Kidney (tissue), 10 donors: ENCODE measurements at regions not wholly inside any gene's neighbourhood (a gene's known extent, or its start where the extent isn't known, plus 50 kb on each side); places are given as distances from the start of the nearest gene placed in this dataset.
"Not testable (repeated sequence)": the region's sequence is repeated elsewhere in the genome, so short reads cannot be mapped to it uniquely, and the experiment has no call there.

Experiments used
- DNase-seq, 5 donors: peaks; one replicate each; pipeline ENCODE4 v3.0.0-alpha.2; 2013 to 2020
- FAIRE-seq: peaks from 2 replicates; lab custom pipeline; 2012; peaks lifted over from hg19 to GRCh38; lab: Jason Lieb, UNC
- H3K27ac ChIP-seq, 2 donors: one replicate each; pipeline ENCODE4 v1.7.0; 2013; ENCODE audit warnings: low read depth in 2 of 2, low read length in 2 of 2, inconsistent platforms in 1 of 2
- H3K27me3 ChIP-seq: one replicate; pipeline ENCODE4 v1.7.1; 2013; ENCODE audit warnings: low read length, inconsistent platforms; ENCODE audit not compliant: control insufficient read depth, insufficient read depth
- H3K36me3 ChIP-seq, 3 donors: one replicate each; pipeline versions ENCODE4 v1.7.0 to v1.7.1; 2013; ENCODE audit warnings: low read length in 3 of 3, control low read depth in 1 of 3, inconsistent platforms in 1 of 3; ENCODE audit not compliant: insufficient read depth in 3 of 3, control insufficient read depth in 2 of 3
- H3K4me1 ChIP-seq, 3 donors: one replicate each; pipeline versions ENCODE4 v1.7.0 to v1.7.1; 2013; ENCODE audit warnings: low read length in 3 of 3, inconsistent platforms in 1 of 3, low read depth in 1 of 3; ENCODE audit not compliant: control insufficient read depth in 2 of 3, insufficient read depth in 2 of 3
- H3K4me3 ChIP-seq, 3 donors: one replicate each; pipeline versions ENCODE4 v1.7.0 to v1.8.1; 2013; ENCODE audit warnings: low read length in 3 of 3, control low read depth in 1 of 3, inconsistent platforms in 1 of 3
- H3K9ac ChIP-seq, 3 donors: one replicate each; pipeline versions ENCODE4 v1.7.0 to v1.7.1; 2013; ENCODE audit warnings: low read length in 3 of 3, control low read depth in 1 of 3, inconsistent platforms in 1 of 3
- H3K9me3 ChIP-seq, 3 donors: one replicate each; pipeline versions ENCODE4 v1.7.0 to v1.7.1; 2013; ENCODE audit warnings: low read length in 3 of 3, control low read depth in 1 of 3, inconsistent platforms in 1 of 3; ENCODE audit not compliant: control insufficient read depth in 2 of 3, insufficient read depth in 1 of 3
- intact Hi-C: fragments of 100-400 bp; cut with DNase I; formaldehyde crosslinking; loops from one replicate; pipeline ENCODE4 v1.11.1; 2022
- donor health status: control.
- donor health status: control.
- donor health status: DM: yes; HTN: yes; CAD: no.
- donor health status: Normal renal cell carcinoma (clear cell type).

- FAIRE-seq, H3K4me3 ChIP-seq, intact Hi-C loops, H3K4me1 ChIP-seq, H3K9me3 ChIP-seq, H3K36me3 ChIP-seq, DNase-seq, H3K9ac ChIP-seq, H3K27me3 ChIP-seq, H3K27ac ChIP-seq: not testable (repeated sequence)
These were observed 1480.8 kb downstream of the FOXD4L5 start for GRCh38 chr9:63804205-63804604.

GRCh38 chr9:63794081-63794685 is 1490.8 kb downstream of the FOXD4L5 start:
- H3K9me3 ChIP-seq, FAIRE-seq, H3K36me3 ChIP-seq, intact Hi-C loops, H3K27ac ChIP-seq, H3K9ac ChIP-seq, H3K4me1 ChIP-seq, H3K27me3 ChIP-seq, H3K4me3 ChIP-seq, DNase-seq: not testable (repeated sequence)

- intact Hi-C loops, FAIRE-seq, H3K9me3 ChIP-seq: not testable (repeated sequence)
These were observed 1497.6 kb downstream of the FOXD4L5 start for GRCh38 chr9:63787454-63787853.

GRCh38 chr9:63785059-63785458 is 1500.0 kb downstream of the FOXD4L5 start:
- H3K4me3 ChIP-seq, H3K36me3 ChIP-seq, DNase-seq, intact Hi-C loops, H3K27ac ChIP-seq, H3K27me3 ChIP-seq, H3K4me1 ChIP-seq, H3K9me3 ChIP-seq, H3K9ac ChIP-seq, FAIRE-seq: not testable (repeated sequence)

More at GRCh38 chr9:63787454-63787853, 1497.6 kb downstream of the FOXD4L5 start:
- not testable (repeated sequence) for H3K4me1 ChIP-seq, H3K27me3 ChIP-seq, DNase-seq, H3K9ac ChIP-seq, H3K4me3 ChIP-seq, H3K27ac ChIP-seq, H3K36me3 ChIP-seq

- intact Hi-C loops, H3K27ac ChIP-seq, H3K9ac ChIP-seq, H3K27me3 ChIP-seq, H3K36me3 ChIP-seq, FAIRE-seq, H3K9me3 ChIP-seq, H3K4me3 ChIP-seq, H3K4me1 ChIP-seq: not testable (repeated sequence)
- DNase-seq = peak in 1 of 5 donors; percentile 78
These were observed 1500.6 kb downstream of the FOXD4L5 start for GRCh38 chr9:63784421-63784820.

- intact Hi-C loops, H3K36me3 ChIP-seq, H3K9ac ChIP-seq, H3K27me3 ChIP-seq, H3K27ac ChIP-seq, H3K9me3 ChIP-seq, H3K4me3 ChIP-seq, H3K4me1 ChIP-seq, FAIRE-seq: not testable (repeated sequence)
- peak in 1 of 5 donors; percentile 62 for DNase-seq
These were observed 1503.1 kb downstream of the FOXD4L5 start for GRCh38 chr9:63781817-63782439.

GRCh38 chr9:63781390-63781789 is 1503.6 kb downstream of the FOXD4L5 start:
- intact Hi-C loops, FAIRE-seq, H3K27ac ChIP-seq, H3K27me3 ChIP-seq, H3K9ac ChIP-seq, H3K36me3 ChIP-seq, H3K9me3 ChIP-seq, H3K4me1 ChIP-seq, H3K4me3 ChIP-seq: not testable (repeated sequence)
- DNase-seq = peak in 2 of 5 donors; percentile 1 to 9

- H3K36me3 ChIP-seq, H3K4me3 ChIP-seq, FAIRE-seq, H3K27ac ChIP-seq, H3K9me3 ChIP-seq, H3K27me3 ChIP-seq, DNase-seq, H3K4me1 ChIP-seq, H3K9ac ChIP-seq, intact Hi-C loops: not testable (repeated sequence)
These were observed 1508.8 kb downstream of the FOXD4L5 start for GRCh38 chr9:63776220-63776619.
